AG04449 (cell line): ENCODE measurements at regions not wholly inside any gene's neighbourhood (a gene's known extent, or its start where the extent isn't known, plus 50 kb on each side); places are given as distances from the start of the nearest gene placed in this dataset.

Experiments used
- CTCF ChIA-PET: fragments of 350-600 bp; formaldehyde crosslinking; extraction: SDS; loops from one replicate; lab custom pipeline; 2021; ENCODE audit warnings: antibody characterized with exemption; lab: Yijun Ruan, JAX
- POLR2A ChIA-PET: fragments of 400-600, 350-600 bp; formaldehyde crosslinking; extraction: SDS; loops from one replicate; lab custom pipeline; 2020; ENCODE audit warnings: antibody characterized with exemption, inconsistent platforms; lab: Yijun Ruan, JAX
- DNase-seq: peaks from one replicate; pipeline ENCODE4 v3.0.0-alpha.2; 2010; ENCODE audit warnings: low read depth, low spot score
- H3K4me3 ChIP-seq: 2 replicates; pipeline ENCODE4 v1.5.1; 2011; ENCODE audit warnings: low read depth, mild to moderate bottlenecking, control low read depth, low read length
- CTCF ChIP-seq: IDR thresholded peaks from one replicate; pipeline ENCODE4 v1.5.1; 2011; ENCODE audit warnings: mild to moderate bottlenecking, moderate library complexity, low read length, control low read depth, inconsistent platforms; ENCODE audit not compliant: insufficient read depth; ENCODE audit errors: missing control alignments

- CTCF ChIA-PET, result no interaction called here
- TF ChIP-seq CTCF, result no peak
- POLR2A ChIA-PET, result no interaction called here
- H3K4me3 ChIP-seq, result no peak overlapping the region
- no peak for DNase-seq
Measured at GRCh38 chr6:164693944-164694343, 615.5 kb downstream of the C6orf118 start.

- no peak for TF ChIP-seq CTCF
- no peak overlapping the region for H3K4me3 ChIP-seq
- CTCF ChIA-PET, result no interaction called here
- no peak for DNase-seq
- POLR2A ChIA-PET, result no interaction called here
Measured at GRCh38 chr6:164692772-164693510, 616.5 kb downstream of the C6orf118 start.

- no peak for TF ChIP-seq CTCF
- DNase-seq, result no peak
- ChIA-PET CTCF (no interaction called here), POLR2A (no interaction called here)
- no peak overlapping the region for H3K4me3 ChIP-seq
Measured at GRCh38 chr6:164690702-164691500, 618.5 kb downstream of the C6orf118 start.

GRCh38 chr6:164690241-164690640 lies 619.2 kb downstream of the C6orf118 start:
- H3K4me3 ChIP-seq, result no peak overlapping the region
- ChIA-PET POLR2A (no interaction called here), CTCF (no interaction called here)
- TF ChIP-seq CTCF, result no peak
- no peak for DNase-seq

GRCh38 chr6:164665328-164665727 lies 644.1 kb downstream of the C6orf118 start:
- CTCF ChIA-PET, result no interaction called here
- POLR2A ChIA-PET, result no interaction called here
- DNase-seq, result no peak
- TF ChIP-seq CTCF, result no peak
- H3K4me3 ChIP-seq, result no peak overlapping the region

GRCh38 chr6:164663634-164664033 lies 645.8 kb downstream of the C6orf118 start:
- CTCF ChIA-PET, result no interaction called here
- no peak for TF ChIP-seq CTCF
- H3K4me3 ChIP-seq, result no peak overlapping the region
- no peak for DNase-seq
- POLR2A ChIA-PET, result no interaction called here
